ENCODE measurements at regions not wholly inside any gene's neighbourhood (a gene's known extent, or its start where the extent isn't known, plus 50 kb on each side); places are given as distances from the start of the nearest gene placed in this dataset.

- ChIA-PET CTCF (interaction anchor here (1.0 to 1.1 kb wide), 2 partner anchors 9 to 14 kb away, joined by 3 to 5 read pairs; no protein-coding TSS in a partner anchor), POLR2A (no interaction called here)
- TF ChIP-seq CTCF (IDR thresholded peaks at IDR 0.05; ENCODE audit: control extremely low read depth, extremely low read depth, low read depth, missing control alignments), result no peak
- DNase-seq (ENCODE audit: extremely low spot score), result no peak
These were observed 736.7 kb upstream of the PTBP2 start for GRCh38 chr1:95984798-95985374.

GRCh38 chr1:95990033-95990432 is 731.6 kb upstream of the PTBP2 start:
- ChIA-PET CTCF (interaction anchor here (1.0 kb wide), 1 partner anchor 16 kb away, joined by 3 read pairs; no protein-coding TSS in a partner anchor), POLR2A (no interaction called here)
- TF ChIP-seq CTCF (IDR thresholded peaks at IDR 0.05; ENCODE audit: control extremely low read depth, extremely low read depth, low read depth, missing control alignments), result no peak
- DNase-seq (ENCODE audit: extremely low spot score), result no peak

DNA sequence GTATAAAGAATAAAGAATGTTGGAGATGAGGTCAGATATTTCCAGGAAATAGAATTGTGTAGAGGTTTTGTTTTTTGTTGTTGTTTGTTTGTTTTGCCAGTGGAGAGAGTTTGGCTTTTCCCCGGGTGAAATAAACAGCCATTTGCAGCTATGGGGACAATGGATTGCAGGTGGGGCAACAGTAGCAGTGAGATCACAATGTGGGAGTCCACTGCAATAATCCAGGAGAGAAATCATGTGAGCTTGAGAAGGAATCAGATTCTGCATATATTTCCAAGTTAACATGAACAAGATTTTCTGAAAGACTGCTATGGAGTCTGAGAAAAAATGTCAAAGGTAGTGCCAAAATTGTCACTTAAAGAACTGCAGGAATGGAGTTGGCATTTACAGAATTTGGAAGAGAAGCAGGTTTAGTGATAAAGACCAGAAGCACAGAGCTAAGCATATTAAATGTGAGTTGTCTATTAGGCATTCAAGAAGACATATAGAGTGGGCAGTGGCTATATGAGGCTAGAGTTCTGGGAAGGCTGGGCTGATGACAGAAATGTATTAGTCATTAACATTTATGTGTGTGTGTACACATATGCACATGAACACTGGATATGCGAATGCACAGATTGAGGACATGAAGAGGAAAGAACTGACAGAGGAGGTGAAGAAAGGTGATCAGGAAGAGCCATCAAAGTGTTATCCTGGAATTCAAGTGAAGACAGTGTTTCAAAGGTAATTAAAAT is 729.6 kb upstream of the PTBP2 start:
- no peak for DNase-seq (ENCODE audit: extremely low spot score)
- ChIA-PET CTCF (interaction anchor here (0.8 to 1.8 kb wide), 2 partner anchors 13 to 31 kb away, joined by 3 to 4 read pairs; no protein-coding TSS in a partner anchor), POLR2A (no interaction called here)
- no peak for TF ChIP-seq CTCF (IDR thresholded peaks at IDR 0.05; ENCODE audit: control extremely low read depth, extremely low read depth, low read depth, missing control alignments)

GRCh38 chr1:95994643-95995042 is 726.9 kb upstream of the PTBP2 start:
- DNase-seq (ENCODE audit: extremely low spot score), result no peak
- no peak for TF ChIP-seq CTCF (IDR thresholded peaks at IDR 0.05; ENCODE audit: control extremely low read depth, extremely low read depth, low read depth, missing control alignments)
- CTCF ChIA-PET, result interaction anchor here (0.8 to 1.2 kb wide), 2 partner anchors 10 to 17 kb away, joined by 3 to 5 read pairs; no protein-coding TSS in a partner anchor
- POLR2A ChIA-PET, result no interaction called here

DNA sequence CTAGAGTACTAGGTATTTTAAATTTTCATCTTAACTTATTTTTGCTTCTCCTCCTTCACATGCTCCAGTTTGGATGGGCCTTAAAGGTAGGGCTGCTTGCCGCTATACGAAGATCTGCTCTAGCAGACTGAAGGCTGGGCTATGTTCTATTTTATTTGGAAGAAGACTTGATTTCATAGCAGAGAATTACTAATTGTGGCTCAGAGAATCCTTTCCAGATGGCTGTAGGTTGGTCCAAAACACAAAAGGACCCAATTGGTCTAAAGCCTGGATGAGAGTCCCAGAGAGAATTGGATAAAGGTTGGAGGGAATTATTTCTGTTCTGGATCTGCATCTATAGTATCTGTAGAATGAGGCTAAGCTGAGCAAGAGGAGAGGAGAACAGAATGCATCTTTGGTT is 719.4 kb upstream of the PTBP2 start:
- CTCF ChIA-PET, result no interaction called here
- POLR2A ChIA-PET, result no interaction called here
- no peak for TF ChIP-seq CTCF (IDR thresholded peaks at IDR 0.05; ENCODE audit: control extremely low read depth, extremely low read depth, low read depth, missing control alignments)
- no peak for DNase-seq (ENCODE audit: extremely low spot score)

DNA sequence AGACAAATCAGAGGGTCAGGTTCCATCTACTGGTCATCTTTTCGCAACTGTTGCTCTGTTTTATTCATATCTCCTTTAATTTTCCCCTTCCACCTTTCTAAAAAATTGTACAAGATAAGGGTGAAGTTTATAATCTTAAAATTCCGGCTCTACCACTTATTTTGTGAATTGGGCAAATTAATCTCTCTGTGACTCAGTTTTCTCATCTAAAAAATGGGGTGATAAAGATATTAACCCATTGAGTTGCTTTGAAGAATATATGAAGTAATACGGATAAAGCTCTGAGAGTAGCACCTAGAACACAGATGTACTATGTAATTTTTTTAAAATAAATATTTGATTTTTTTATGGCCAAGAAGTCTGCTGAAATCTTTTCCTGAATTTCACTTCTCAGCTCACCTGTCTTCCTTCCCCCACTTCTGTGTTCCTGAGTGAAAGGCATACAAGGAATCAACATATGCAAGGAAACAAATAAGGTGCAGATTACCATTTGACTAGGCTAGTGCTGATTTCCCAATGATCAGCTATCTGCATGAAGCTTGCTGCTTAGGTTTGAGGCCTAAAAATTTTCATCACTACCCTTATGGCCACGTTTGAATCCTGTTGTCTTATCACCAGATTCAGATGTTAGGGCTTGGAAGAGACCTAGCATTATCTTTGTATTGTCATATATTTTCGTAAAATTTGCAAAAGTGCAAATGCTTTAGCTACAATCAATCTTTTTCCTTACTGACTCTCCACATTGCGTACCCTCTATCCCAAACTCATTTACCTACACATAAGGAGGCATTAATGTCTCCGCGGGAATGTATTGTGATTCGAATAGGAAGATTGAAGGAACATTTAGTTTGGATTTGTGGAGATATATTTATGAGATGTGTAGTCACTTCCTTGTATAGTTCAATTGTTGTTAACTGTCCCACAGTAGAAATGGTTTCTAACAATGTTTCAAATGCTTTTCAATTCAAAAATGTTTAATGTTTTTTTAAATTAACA is 718.3 kb upstream of the PTBP2 start:
- ChIA-PET POLR2A (no interaction called here), CTCF (no interaction called here)
- no peak for TF ChIP-seq CTCF (IDR thresholded peaks at IDR 0.05; ENCODE audit: control extremely low read depth, extremely low read depth, low read depth, missing control alignments)
- no peak for DNase-seq (ENCODE audit: extremely low spot score)

All from GM10248 (cell line).